KMS-11 (cell line): ENCODE measurements at regions not wholly inside any gene's neighbourhood (a gene's known extent, or its start where the extent isn't known, plus 50 kb on each side); places are given as distances from the start of the nearest gene placed in this dataset.

Experiments used
- H2AFZ ChIP-seq: fragments of 200-600 bp; sonication (generic); 2 replicates; pipeline ENCODE4 v1.6.1; 2016; ENCODE audit warnings: antibody characterized with exemption, mixed run types, low read depth
- H3K27ac ChIP-seq: fragments of 200-600 bp; sonication (generic); 2 replicates; pipeline ENCODE4 v1.6.1; 2016; ENCODE audit warnings: mild to moderate bottlenecking, mixed run types
- H3K27me3 ChIP-seq: fragments of 200-600 bp; sonication (generic); 2 replicates; pipeline ENCODE4 v1.6.1; 2017; ENCODE audit warnings: mild to moderate bottlenecking, low read depth, mixed run types, moderate library complexity; ENCODE audit not compliant: insufficient read depth
- H3K36me3 ChIP-seq: fragments of 200-600 bp; sonication (generic); 2 replicates; pipeline ENCODE4 v1.6.1; 2017; ENCODE audit warnings: mild to moderate bottlenecking, mixed run types; ENCODE audit not compliant: insufficient read depth
- H3K4me1 ChIP-seq: fragments of 200-600 bp; sonication (generic); 2 replicates; pipeline ENCODE4 v1.6.1; 2016; ENCODE audit warnings: mild to moderate bottlenecking, low read depth, mixed run types; ENCODE audit not compliant: poor library complexity, severe bottlenecking
- H3K4me2 ChIP-seq: fragments of 200-600 bp; sonication (generic); 2 replicates; pipeline ENCODE4 v1.7.0; 2016; ENCODE audit warnings: mild to moderate bottlenecking, mixed run types
- H3K4me3 ChIP-seq: fragments of 200-600 bp; sonication (generic); IDR thresholded peaks from 2 replicates; pipeline ENCODE4 v1.6.1; 2017; ENCODE audit warnings: low read depth, low read length, mixed read lengths; ENCODE audit not compliant: insufficient read depth
- H3K79me2 ChIP-seq: fragments of 200-600 bp; sonication (generic); 2 replicates; pipeline ENCODE4 v1.6.1; 2016; ENCODE audit warnings: low read depth, mixed run types; ENCODE audit not compliant: insufficient read depth
- H3K9ac ChIP-seq: fragments of 200-600 bp; sonication (generic); 2 replicates; pipeline ENCODE4 v1.6.1; 2016; ENCODE audit warnings: mild to moderate bottlenecking, mixed run types
- H4K20me1 ChIP-seq: fragments of 200-600 bp; sonication (generic); 2 replicates; pipeline ENCODE4 v1.6.1; 2016; ENCODE audit warnings: mild to moderate bottlenecking, mixed run types; ENCODE audit not compliant: insufficient read depth
- TF ChIP-seq, protein P1 (sequence below): fragments of 200-600 bp; sonication (generic); conservative IDR thresholded peaks from 2 replicates; pipeline ENCODE4 v1.6.1; 2017; ENCODE audit warnings: low read depth, mild to moderate bottlenecking, antibody characterized with exemption, low read length, moderate library complexity, mixed read lengths

- TF ChIP-seq, protein P1, sequence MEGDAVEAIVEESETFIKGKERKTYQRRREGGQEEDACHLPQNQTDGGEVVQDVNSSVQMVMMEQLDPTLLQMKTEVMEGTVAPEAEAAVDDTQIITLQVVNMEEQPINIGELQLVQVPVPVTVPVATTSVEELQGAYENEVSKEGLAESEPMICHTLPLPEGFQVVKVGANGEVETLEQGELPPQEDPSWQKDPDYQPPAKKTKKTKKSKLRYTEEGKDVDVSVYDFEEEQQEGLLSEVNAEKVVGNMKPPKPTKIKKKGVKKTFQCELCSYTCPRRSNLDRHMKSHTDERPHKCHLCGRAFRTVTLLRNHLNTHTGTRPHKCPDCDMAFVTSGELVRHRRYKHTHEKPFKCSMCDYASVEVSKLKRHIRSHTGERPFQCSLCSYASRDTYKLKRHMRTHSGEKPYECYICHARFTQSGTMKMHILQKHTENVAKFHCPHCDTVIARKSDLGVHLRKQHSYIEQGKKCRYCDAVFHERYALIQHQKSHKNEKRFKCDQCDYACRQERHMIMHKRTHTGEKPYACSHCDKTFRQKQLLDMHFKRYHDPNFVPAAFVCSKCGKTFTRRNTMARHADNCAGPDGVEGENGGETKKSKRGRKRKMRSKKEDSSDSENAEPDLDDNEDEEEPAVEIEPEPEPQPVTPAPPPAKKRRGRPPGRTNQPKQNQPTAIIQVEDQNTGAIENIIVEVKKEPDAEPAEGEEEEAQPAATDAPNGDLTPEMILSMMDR: no peak
Measured at GRCh38 chr11:98100689-98101088, 920.1 kb upstream of the CNTN5 start.

DNA sequence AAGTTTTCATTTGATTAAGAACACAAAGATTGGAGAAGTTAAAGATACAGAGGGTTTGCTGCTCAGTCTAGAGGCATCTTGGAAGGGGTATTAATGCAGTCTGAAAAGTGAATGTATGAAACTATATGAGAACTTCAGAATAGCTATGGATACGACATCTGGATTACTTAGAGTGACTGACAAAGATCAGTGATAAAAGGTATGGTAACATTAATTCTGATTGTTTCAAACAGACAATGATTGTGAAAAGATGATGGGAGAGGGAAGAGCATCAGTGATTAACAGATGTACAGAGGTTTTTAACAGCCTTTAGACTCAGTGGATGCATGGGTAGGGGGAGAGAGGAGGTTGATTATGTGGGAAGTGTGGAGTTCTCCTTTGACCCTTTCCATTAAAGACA, 919.4 kb upstream of the CNTN5 start:
- no peaks in the 10 kb centered on the region for H3K4me1 ChIP-seq
- H3K9ac ChIP-seq: no peak overlapping the region
- no peak overlapping the region for H3K27ac ChIP-seq
- no peak overlapping the region for H3K4me3 ChIP-seq
- H3K4me2 ChIP-seq: no peak overlapping the region
- no peak overlapping the region for H2AFZ ChIP-seq
- no peaks in the 10 kb centered on the region for H3K79me2 ChIP-seq
- no peaks in the 10 kb centered on the region for H4K20me1 ChIP-seq
- TF ChIP-seq, protein P1: no peak
- H3K27me3 ChIP-seq: no peaks in the 10 kb centered on the region
- no peaks in the 10 kb centered on the region for H3K36me3 ChIP-seq

More at GRCh38 chr11:98100689-98101088, 920.1 kb upstream of the CNTN5 start:
- H2AFZ ChIP-seq: no peak overlapping the region
- no peaks in the 10 kb centered on the region for H3K79me2 ChIP-seq
- H3K27me3 ChIP-seq: no peaks in the 10 kb centered on the region
- no peak overlapping the region for H3K4me2 ChIP-seq
- H3K4me1 ChIP-seq: no peaks in the 10 kb centered on the region
- H3K4me3 ChIP-seq: no peak overlapping the region
- no peak overlapping the region for H3K27ac ChIP-seq
- H4K20me1 ChIP-seq: no peaks in the 10 kb centered on the region
- H3K36me3 ChIP-seq: no peaks in the 10 kb centered on the region
- H3K9ac ChIP-seq: no peak overlapping the region

- no peak overlapping the region for H3K27ac ChIP-seq
- no peak overlapping the region for H3K4me2 ChIP-seq
- no peaks in the 10 kb centered on the region for H3K4me1 ChIP-seq
- no peak overlapping the region for H3K9ac ChIP-seq
- no peak overlapping the region for H3K4me3 ChIP-seq
- H4K20me1 ChIP-seq: no peaks in the 10 kb centered on the region
- TF ChIP-seq, protein P1: no peak
- no peaks in the 10 kb centered on the region for H3K79me2 ChIP-seq
- H2AFZ ChIP-seq: no peak overlapping the region
- H3K27me3 ChIP-seq: no peaks in the 10 kb centered on the region
- no peaks in the 10 kb centered on the region for H3K36me3 ChIP-seq
Measured at GRCh38 chr11:98104249-98104648, 916.5 kb upstream of the CNTN5 start.

DNA sequence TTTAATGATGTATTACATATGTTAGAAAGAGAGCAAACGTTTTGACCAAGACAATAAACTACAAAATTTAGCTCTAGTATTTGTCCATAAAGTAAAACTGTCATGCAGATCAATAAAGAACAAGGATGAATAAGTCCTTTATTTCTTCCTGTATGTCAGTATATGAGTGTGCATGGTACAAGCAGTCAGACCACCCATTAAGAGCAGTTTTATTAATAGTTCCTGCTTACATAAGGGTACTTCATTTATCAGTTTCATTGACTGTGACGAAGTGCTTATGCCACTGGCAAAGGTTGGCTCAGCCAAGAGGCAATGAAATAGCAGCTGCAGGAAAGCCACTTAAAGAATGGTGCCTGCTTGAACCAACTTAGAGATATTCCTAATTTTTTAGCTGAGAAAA, 913.0 kb upstream of the CNTN5 start:
- H3K79me2 ChIP-seq: no peaks in the 10 kb centered on the region
- H3K9ac ChIP-seq: no peak overlapping the region
- no peaks in the 10 kb centered on the region for H3K4me1 ChIP-seq
- H2AFZ ChIP-seq: no peak overlapping the region
- no peaks in the 10 kb centered on the region for H3K27me3 ChIP-seq
- H4K20me1 ChIP-seq: no peaks in the 10 kb centered on the region
- no peaks in the 10 kb centered on the region for H3K36me3 ChIP-seq
- H3K4me2 ChIP-seq: no peak overlapping the region
- TF ChIP-seq, protein P1: no peak
- no peak overlapping the region for H3K27ac ChIP-seq
- H3K4me3 ChIP-seq: no peak overlapping the region

DNA sequence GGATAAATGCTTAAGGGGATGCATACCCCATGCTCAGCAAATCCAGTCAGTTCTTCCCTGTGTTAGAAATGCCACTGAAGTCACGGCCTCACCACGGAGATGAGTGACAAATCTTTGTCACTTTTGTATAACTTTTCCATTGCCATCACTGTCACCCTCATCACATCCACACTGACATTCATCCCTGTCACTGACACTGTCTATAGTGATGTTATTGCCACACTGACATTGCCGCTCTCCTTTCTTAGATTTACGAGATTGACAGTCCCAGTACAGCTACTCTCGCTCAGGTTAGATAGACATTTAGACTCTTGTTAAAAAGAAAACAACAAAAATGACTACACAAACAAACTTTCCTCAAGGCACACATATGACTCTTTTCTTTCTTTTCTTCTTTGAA, 910.7 kb upstream of the CNTN5 start:
- Histone ChIP-seq H3K9ac (no peak overlapping the region), H3K27ac (no peak overlapping the region), H3K36me3 (no peaks in the 10 kb centered on the region), H3K4me1 (no peaks in the 10 kb centered on the region), H4K20me1 (no peaks in the 10 kb centered on the region), H3K4me2 (no peak overlapping the region), H3K27me3 (no peaks in the 10 kb centered on the region), H3K4me3 (no peak overlapping the region), H2AFZ (no peak overlapping the region), H3K79me2 (no peaks in the 10 kb centered on the region)
- TF ChIP-seq, protein P1: no peak
